ENCODE measurements at regions not wholly inside any gene's neighbourhood (a gene's known extent, or its start where the extent isn't known, plus 50 kb on each side); places are given as distances from the start of the nearest gene placed in this dataset.

DNA sequence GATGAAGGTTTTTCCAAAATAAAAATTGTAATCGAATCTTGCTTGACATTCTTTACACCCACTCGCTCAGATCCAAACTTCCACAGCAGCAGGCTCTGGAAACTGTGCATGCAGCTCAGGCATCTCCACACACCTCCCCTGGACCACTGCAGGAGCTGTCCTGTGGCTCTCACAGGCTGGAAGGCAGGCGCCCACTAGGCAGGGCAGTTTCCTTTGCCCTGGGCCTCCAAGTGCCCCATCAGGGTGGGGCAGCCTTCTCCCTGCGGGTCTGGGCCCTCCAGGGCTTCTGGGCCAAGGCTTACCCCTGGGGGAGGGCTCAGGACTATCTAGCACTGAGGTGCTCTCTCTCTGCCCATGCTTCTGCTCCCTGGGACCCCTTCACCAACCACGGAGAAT is 114.5 kb upstream of the RPL38 start:
- TF ChIP-seq, protein P1, sequence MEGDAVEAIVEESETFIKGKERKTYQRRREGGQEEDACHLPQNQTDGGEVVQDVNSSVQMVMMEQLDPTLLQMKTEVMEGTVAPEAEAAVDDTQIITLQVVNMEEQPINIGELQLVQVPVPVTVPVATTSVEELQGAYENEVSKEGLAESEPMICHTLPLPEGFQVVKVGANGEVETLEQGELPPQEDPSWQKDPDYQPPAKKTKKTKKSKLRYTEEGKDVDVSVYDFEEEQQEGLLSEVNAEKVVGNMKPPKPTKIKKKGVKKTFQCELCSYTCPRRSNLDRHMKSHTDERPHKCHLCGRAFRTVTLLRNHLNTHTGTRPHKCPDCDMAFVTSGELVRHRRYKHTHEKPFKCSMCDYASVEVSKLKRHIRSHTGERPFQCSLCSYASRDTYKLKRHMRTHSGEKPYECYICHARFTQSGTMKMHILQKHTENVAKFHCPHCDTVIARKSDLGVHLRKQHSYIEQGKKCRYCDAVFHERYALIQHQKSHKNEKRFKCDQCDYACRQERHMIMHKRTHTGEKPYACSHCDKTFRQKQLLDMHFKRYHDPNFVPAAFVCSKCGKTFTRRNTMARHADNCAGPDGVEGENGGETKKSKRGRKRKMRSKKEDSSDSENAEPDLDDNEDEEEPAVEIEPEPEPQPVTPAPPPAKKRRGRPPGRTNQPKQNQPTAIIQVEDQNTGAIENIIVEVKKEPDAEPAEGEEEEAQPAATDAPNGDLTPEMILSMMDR (IDR thresholded peaks at IDR 0.05), result no peak
- TF ChIP-seq POLR2A (IDR thresholded peaks at IDR 0.05), result no peak

All from prostate gland (tissue), 2 donors.